ENCODE measurements at regions not wholly inside any gene's neighbourhood (a gene's known extent, or its start where the extent isn't known, plus 50 kb on each side); places are given as distances from the start of the nearest gene placed in this dataset.

- no peak for TF ChIP-seq CTCF (IDR thresholded peaks at IDR 0.05)
- TF ChIP-seq POLR2A (IDR thresholded peaks at IDR 0.05), result no peak
These were observed 637.0 kb upstream of the TBX3 start for GRCh38 chr12:115320967-115321366.

Data from lower leg skin (tissue), 3 donors.